WTC11 (cell line): ENCODE measurements at regions not wholly inside any gene's neighbourhood (a gene's known extent, or its start where the extent isn't known, plus 50 kb on each side); places are given as distances from the start of the nearest gene placed in this dataset.

Source experiments
- ATAC-seq: fragments of 200-7000 bp; cut with Tn5 transposase; 2 replicates; pipeline ENCODE4 v1.10.0; 2021; ENCODE audit warnings: mild to moderate bottlenecking, moderate library complexity
- CTCF ChIA-PET: fragments of 300-600 bp; sonication (Branson Sonifier 250); formaldehyde crosslinking; loops from one replicate; lab custom pipeline; 2021; ENCODE audit warnings: antibody characterized with exemption; lab: Charles Lee
- POLR2A ChIA-PET: fragments of 350-600 bp; sonication (Branson Sonifier 250); formaldehyde crosslinking; loops from one replicate; lab custom pipeline; 2021; ENCODE audit warnings: antibody characterized with exemption; lab: Charles Lee
- DNase-seq: peaks from one replicate; pipeline ENCODE4 v3.0.0; 2021; ENCODE audit warnings: low spot score
- H3K27ac Mint-ChIP-seq: 2 replicates; pipeline ENCODE4 v1.8.0; 2021; ENCODE audit warnings: mixed read lengths
- H3K27me3 Mint-ChIP-seq: 2 replicates; pipeline ENCODE4 v1.8.0; 2021; ENCODE audit warnings: low read depth, mild to moderate bottlenecking, moderate library complexity, mixed read lengths
- H3K36me3 Mint-ChIP-seq: 2 replicates; pipeline ENCODE4 v1.8.0; 2021; ENCODE audit warnings: mixed read lengths
- H3K4me1 Mint-ChIP-seq: 2 replicates; pipeline ENCODE4 v1.8.0; 2022; ENCODE audit warnings: mixed read lengths
- H3K4me3 Mint-ChIP-seq: 2 replicates; pipeline ENCODE4 v1.8.0; 2021; ENCODE audit warnings: mild to moderate bottlenecking, moderate library complexity, mixed read lengths
- H3K9me3 Mint-ChIP-seq: 2 replicates; pipeline ENCODE4 v1.8.0; 2021; ENCODE audit warnings: mixed read lengths
- ATF1 ChIP-seq: sonication (generic); formaldehyde crosslinking; IDR thresholded peaks from 2 replicates; pipeline ENCODE4 v1.8.1; 2023; ENCODE audit warnings: mild to moderate bottlenecking, moderate library complexity, missing genetic modification reagents
- GRHL2 ChIP-seq: fragments of 250-450 bp; sonication (Bioruptor Pico); IDR thresholded peaks from 2 replicates; pipeline ENCODE4 v1.8.0; 2022; ENCODE audit warnings: mild to moderate bottlenecking, moderate library complexity; ENCODE audit not compliant: insufficient replicate concordance, severe bottlenecking
- SMAD3 ChIP-seq: sonication (generic); formaldehyde crosslinking; IDR thresholded peaks from 2 replicates; pipeline ENCODE4 v1.8.0; 2022; ENCODE audit warnings: missing genetic modification reagents, mild to moderate bottlenecking, borderline replicate concordance
- TP53 ChIP-seq: sonication (generic); formaldehyde crosslinking; IDR thresholded peaks from 2 replicates; pipeline ENCODE4 v1.8.1; 2023; ENCODE audit warnings: mild to moderate bottlenecking, missing genetic modification reagents
- ZNF138 ChIP-seq: sonication (generic); formaldehyde crosslinking; conservative IDR thresholded peaks from 2 replicates; pipeline ENCODE4 v1.8.1; 2022; ENCODE audit warnings: mild to moderate bottlenecking, moderate library complexity, missing genetic modification reagents
- TF ChIP-seq, protein P1 (sequence below): sonication (generic); formaldehyde crosslinking; IDR thresholded peaks from 2 replicates; pipeline ENCODE4 v1.8.1; 2023; ENCODE audit warnings: mild to moderate bottlenecking, missing genetic modification reagents, moderate library complexity
- TF ChIP-seq, protein P2 (sequence below): fragments of 250-450 bp; sonication (Bioruptor Pico); IDR thresholded peaks from 2 replicates; pipeline ENCODE4 v1.9.0; 2021; ENCODE audit warnings: mild to moderate bottlenecking, borderline replicate concordance
- TF ChIP-seq, protein P3 (sequence below): fragments of 250-450 bp; sonication (Bioruptor Pico); IDR thresholded peaks from 2 replicates; pipeline ENCODE4 v1.8.0; 2021; ENCODE audit warnings: mild to moderate bottlenecking
- TF ChIP-seq, protein P4 (sequence below): sonication (generic); formaldehyde crosslinking; IDR thresholded peaks from 2 replicates; pipeline ENCODE4 v1.8.0; 2022; ENCODE audit warnings: mild to moderate bottlenecking, missing genetic modification reagents
- TF ChIP-seq, protein P5 (sequence below): sonication (generic); formaldehyde crosslinking; IDR thresholded peaks from 2 replicates; pipeline ENCODE4 v1.8.1; 2022; ENCODE audit warnings: missing genetic modification reagents, borderline replicate concordance

- DNase-seq (no peak), ATAC-seq (no peak)
- H3K9me3 Mint-ChIP-seq = peaks cover 17% of the 10 kb centered on the region
- H3K27ac Mint-ChIP-seq = no peak overlapping the region
- peaks cover 3% of the 10 kb centered on the region; the same call in 1 of the 2 replicates for H3K36me3 Mint-ChIP-seq
- CTCF ChIA-PET = interaction anchor here (2.0 kb wide), 1 partner anchor 9 kb away, joined by 9 read pairs; no protein-coding TSS in a partner anchor
- H3K27me3 Mint-ChIP-seq = no peaks in the 10 kb centered on the region; the same call in 1 of the 2 replicates
- no peak overlapping the region for H3K4me3 Mint-ChIP-seq
- POLR2A ChIA-PET = no interaction called here
- TF ChIP-seq, protein P1, sequence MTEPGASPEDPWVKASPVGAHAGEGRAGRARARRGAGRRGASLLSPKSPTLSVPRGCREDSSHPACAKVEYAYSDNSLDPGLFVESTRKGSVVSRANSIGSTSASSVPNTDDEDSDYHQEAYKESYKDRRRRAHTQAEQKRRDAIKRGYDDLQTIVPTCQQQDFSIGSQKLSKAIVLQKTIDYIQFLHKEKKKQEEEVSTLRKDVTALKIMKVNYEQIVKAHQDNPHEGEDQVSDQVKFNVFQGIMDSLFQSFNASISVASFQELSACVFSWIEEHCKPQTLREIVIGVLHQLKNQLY (CRISPR knock-in tag) = no peak
- TF ChIP-seq, protein P2, sequence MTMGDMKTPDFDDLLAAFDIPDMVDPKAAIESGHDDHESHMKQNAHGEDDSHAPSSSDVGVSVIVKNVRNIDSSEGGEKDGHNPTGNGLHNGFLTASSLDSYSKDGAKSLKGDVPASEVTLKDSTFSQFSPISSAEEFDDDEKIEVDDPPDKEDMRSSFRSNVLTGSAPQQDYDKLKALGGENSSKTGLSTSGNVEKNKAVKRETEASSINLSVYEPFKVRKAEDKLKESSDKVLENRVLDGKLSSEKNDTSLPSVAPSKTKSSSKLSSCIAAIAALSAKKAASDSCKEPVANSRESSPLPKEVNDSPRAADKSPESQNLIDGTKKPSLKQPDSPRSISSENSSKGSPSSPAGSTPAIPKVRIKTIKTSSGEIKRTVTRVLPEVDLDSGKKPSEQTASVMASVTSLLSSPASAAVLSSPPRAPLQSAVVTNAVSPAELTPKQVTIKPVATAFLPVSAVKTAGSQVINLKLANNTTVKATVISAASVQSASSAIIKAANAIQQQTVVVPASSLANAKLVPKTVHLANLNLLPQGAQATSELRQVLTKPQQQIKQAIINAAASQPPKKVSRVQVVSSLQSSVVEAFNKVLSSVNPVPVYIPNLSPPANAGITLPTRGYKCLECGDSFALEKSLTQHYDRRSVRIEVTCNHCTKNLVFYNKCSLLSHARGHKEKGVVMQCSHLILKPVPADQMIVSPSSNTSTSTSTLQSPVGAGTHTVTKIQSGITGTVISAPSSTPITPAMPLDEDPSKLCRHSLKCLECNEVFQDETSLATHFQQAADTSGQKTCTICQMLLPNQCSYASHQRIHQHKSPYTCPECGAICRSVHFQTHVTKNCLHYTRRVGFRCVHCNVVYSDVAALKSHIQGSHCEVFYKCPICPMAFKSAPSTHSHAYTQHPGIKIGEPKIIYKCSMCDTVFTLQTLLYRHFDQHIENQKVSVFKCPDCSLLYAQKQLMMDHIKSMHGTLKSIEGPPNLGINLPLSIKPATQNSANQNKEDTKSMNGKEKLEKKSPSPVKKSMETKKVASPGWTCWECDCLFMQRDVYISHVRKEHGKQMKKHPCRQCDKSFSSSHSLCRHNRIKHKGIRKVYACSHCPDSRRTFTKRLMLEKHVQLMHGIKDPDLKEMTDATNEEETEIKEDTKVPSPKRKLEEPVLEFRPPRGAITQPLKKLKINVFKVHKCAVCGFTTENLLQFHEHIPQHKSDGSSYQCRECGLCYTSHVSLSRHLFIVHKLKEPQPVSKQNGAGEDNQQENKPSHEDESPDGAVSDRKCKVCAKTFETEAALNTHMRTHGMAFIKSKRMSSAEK (CRISPR knock-in tag) = no peak
- TF ChIP-seq ATF1 (CRISPR knock-in tag) = no peak
- peaks cover 6% of the 10 kb centered on the region for H3K4me1 Mint-ChIP-seq
Measured at GRCh38 chr2:7417845-7418742, 500.9 kb downstream of the RNF144A start.

DNA sequence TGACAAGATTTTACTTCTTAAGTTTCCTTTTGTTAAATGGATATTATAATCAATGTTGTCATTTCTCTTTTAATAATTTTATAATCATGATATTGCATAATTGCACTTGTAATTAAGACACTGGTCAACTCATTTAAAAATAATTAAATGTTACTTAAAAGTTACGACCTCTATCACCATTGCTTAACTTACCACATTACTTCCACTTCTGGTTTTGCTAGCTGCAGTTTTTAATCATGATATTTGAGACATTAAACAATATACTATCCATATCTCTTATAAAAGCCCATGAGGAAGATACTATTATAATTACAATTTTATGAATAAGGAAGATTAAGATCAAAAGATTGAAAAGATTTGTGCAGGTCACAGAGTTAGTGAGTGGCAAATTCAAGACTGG is 502.0 kb downstream of the RNF144A start:
- CTCF ChIA-PET = interaction anchor here (0.6 to 2.0 kb wide), 2 partner anchors 8 to 521 kb away, joined by 4 to 9 read pairs; no protein-coding TSS in a partner anchor
- Mint-ChIP-seq H3K4me3 (no peak overlapping the region), H3K27ac (no peak overlapping the region), H3K27me3 (no peaks in the 10 kb centered on the region; the same call in 1 of the 2 replicates), H3K4me1 (peaks cover 6% of the 10 kb centered on the region), H3K9me3 (peaks cover 17% of the 10 kb centered on the region), H3K36me3 (peaks cover 3% of the 10 kb centered on the region; the same call in 1 of the 2 replicates)
- no peak for TF ChIP-seq SMAD3
- TF ChIP-seq, protein P1 (CRISPR knock-in tag) = no peak
- TF ChIP-seq, protein P3, sequence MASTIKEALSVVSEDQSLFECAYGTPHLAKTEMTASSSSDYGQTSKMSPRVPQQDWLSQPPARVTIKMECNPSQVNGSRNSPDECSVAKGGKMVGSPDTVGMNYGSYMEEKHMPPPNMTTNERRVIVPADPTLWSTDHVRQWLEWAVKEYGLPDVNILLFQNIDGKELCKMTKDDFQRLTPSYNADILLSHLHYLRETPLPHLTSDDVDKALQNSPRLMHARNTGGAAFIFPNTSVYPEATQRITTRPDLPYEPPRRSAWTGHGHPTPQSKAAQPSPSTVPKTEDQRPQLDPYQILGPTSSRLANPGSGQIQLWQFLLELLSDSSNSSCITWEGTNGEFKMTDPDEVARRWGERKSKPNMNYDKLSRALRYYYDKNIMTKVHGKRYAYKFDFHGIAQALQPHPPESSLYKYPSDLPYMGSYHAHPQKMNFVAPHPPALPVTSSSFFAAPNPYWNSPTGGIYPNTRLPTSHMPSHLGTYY (CRISPR knock-in tag) = no peak
- TF ChIP-seq ZNF138 (CRISPR knock-in tag) = no peak
- no peak for ATAC-seq
- DNase-seq = no peak
- POLR2A ChIA-PET = no interaction called here

DNA sequence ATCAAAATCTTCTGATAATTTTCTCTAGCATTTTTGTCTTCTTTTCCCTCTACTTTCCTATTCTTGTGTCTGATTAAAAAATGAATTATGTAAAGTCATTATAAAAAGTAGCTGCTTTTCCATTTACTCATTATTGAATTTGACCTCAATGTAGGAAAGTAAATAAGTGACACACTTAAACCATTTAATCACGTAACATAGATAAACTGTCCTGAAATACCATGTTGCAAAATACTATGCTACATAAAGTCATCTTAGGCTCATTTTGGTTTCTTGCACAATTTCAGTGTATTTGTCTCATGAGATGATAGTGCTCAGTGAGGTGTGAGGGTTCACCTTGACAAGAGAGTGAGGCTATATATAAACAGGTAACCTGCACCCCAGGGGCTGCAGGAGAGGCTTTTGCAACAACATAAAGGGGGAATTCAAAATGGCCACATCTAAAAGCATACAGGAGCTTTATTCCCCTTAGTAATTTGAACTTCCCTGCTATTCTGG is 502.7 kb downstream of the RNF144A start:
- Mint-ChIP-seq H3K36me3 (peaks cover 3% of the 10 kb centered on the region; the same call in 1 of the 2 replicates), H3K4me3 (no peak overlapping the region), H3K9me3 (peaks cover 17% of the 10 kb centered on the region), H3K4me1 (peaks cover 6% of the 10 kb centered on the region), H3K27ac (no peak overlapping the region), H3K27me3 (no peaks in the 10 kb centered on the region; the same call in 1 of the 2 replicates)
- TF ChIP-seq TP53 (CRISPR knock-in tag) = no peak
- POLR2A ChIA-PET = no interaction called here
- DNase-seq (no peak), ATAC-seq (no peak)
- CTCF ChIA-PET = no interaction called here

GRCh38 chr2:7420530-7420929 is 503.3 kb downstream of the RNF144A start:
- Mint-ChIP-seq H3K9me3 (peaks cover 17% of the 10 kb centered on the region), H3K27me3 (no peaks in the 10 kb centered on the region; the same call in 1 of the 2 replicates), H3K27ac (no peak overlapping the region), H3K4me1 (peaks cover 6% of the 10 kb centered on the region), H3K4me3 (no peak overlapping the region), H3K36me3 (peaks cover 3% of the 10 kb centered on the region; the same call in 1 of the 2 replicates)
- ChIA-PET CTCF (no interaction called here), POLR2A (no interaction called here)
- DNase-seq (no peak), ATAC-seq (no peak)
- TF ChIP-seq, protein P4, sequence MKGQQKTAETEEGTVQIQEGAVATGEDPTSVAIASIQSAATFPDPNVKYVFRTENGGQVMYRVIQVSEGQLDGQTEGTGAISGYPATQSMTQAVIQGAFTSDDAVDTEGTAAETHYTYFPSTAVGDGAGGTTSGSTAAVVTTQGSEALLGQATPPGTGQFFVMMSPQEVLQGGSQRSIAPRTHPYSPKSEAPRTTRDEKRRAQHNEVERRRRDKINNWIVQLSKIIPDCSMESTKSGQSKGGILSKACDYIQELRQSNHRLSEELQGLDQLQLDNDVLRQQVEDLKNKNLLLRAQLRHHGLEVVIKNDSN = no peak
- no peak for TF ChIP-seq GRHL2 (CRISPR knock-in tag)
- TF ChIP-seq, protein P5, sequence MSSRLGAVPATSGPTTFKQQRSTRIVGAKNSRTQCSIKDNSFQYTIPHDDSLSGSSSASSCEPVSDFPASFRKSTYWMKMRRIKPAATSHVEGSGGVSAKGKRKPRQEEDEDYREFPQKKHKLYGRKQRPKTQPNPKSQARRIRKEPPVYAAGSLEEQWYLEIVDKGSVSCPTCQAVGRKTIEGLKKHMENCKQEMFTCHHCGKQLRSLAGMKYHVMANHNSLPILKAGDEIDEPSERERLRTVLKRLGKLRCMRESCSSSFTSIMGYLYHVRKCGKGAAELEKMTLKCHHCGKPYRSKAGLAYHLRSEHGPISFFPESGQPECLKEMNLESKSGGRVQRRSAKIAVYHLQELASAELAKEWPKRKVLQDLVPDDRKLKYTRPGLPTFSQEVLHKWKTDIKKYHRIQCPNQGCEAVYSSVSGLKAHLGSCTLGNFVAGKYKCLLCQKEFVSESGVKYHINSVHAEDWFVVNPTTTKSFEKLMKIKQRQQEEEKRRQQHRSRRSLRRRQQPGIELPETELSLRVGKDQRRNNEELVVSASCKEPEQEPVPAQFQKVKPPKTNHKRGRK = no peak
